IMR-90 (cell line): ENCODE measurements at regions not wholly inside any gene's neighbourhood (a gene's known extent, or its start where the extent isn't known, plus 50 kb on each side); places are given as distances from the start of the nearest gene placed in this dataset.

Source experiments
- ATAC-seq: fragments of 200-7000 bp; cut with Tn5 transposase; 2 replicates; pipeline ENCODE4 v1.9.1; 2020; ENCODE audit warnings: low read depth, mild to moderate bottlenecking, moderate library complexity
- BruUV-seq: library from RNA; stranded (reverse); fragments of 400-500 nt; replicated peaks from 2 replicates; lab custom pipeline; 2021; lab: Mats Ljungman, UMichigan
- CTCF ChIA-PET: fragments of 300-600 bp; formaldehyde crosslinking; extraction: SDS; loops from one replicate; lab custom pipeline; 2021; ENCODE audit warnings: antibody characterized with exemption; lab: Yijun Ruan, JAX
- POLR2A ChIA-PET: fragments of 300-600 bp; sonication (Branson Sonifier 250); formaldehyde crosslinking; loops from one replicate; lab custom pipeline; 2022; ENCODE audit warnings: antibody characterized with exemption; ENCODE audit not compliant: unreplicated experiment; lab: Charles Lee
- DNase-seq: peaks from one replicate; pipeline ENCODE4 v3.0.0; 2013
- H2AFZ ChIP-seq: replicated peaks from 2 replicates; pipeline ENCODE3; 2013; ENCODE audit warnings: low read length, mild to moderate bottlenecking; ENCODE audit not compliant: poor library complexity
- H2AK5ac ChIP-seq: 2 replicates; pipeline ENCODE4 v1.6.1; 2013; ENCODE audit warnings: low read depth, low read length, inconsistent platforms
- H2AK9ac ChIP-seq: replicated peaks from 2 replicates; pipeline ENCODE3; 2013; ENCODE audit warnings: mild to moderate bottlenecking, low read depth, low read length, moderate library complexity; ENCODE audit not compliant: poor library complexity
- H2BK120ac ChIP-seq: 2 replicates; pipeline ENCODE4 v1.6.1; 2013; ENCODE audit warnings: low read depth, low read length, inconsistent platforms
- H2BK15ac ChIP-seq: 3 replicates; pipeline ENCODE4 v1.6.1; 2013; ENCODE audit warnings: low read depth, low read length, inconsistent platforms
- H2BK20ac ChIP-seq: 2 replicates; pipeline ENCODE4 v1.6.1; 2013; ENCODE audit warnings: low read depth, mild to moderate bottlenecking, inconsistent platforms, low read length, moderate library complexity
- H2BK5ac ChIP-seq: 2 replicates; pipeline ENCODE4 v1.6.1; 2013; ENCODE audit warnings: mild to moderate bottlenecking, low read depth, low read length, inconsistent platforms; ENCODE audit not compliant: poor library complexity, severe bottlenecking
- H3K14ac ChIP-seq: replicated peaks from 2 replicates; pipeline ENCODE4 v1.6.1; 2013; ENCODE audit warnings: low read depth, low read length, inconsistent platforms
- H3K18ac ChIP-seq: 2 replicates; pipeline ENCODE4 v1.6.1; 2013; ENCODE audit warnings: low read depth, low read length, control low read depth
- H3K23ac ChIP-seq: 2 replicates; pipeline ENCODE4 v1.6.1; 2013; ENCODE audit warnings: low read depth, low read length, inconsistent platforms
- H3K27ac ChIP-seq: 2 replicates; pipeline ENCODE4 v1.5.1; 2013; ENCODE audit warnings: mild to moderate bottlenecking, control low read depth, low read length; ENCODE audit not compliant: insufficient read depth
- H3K27me3 ChIP-seq: 2 replicates; pipeline ENCODE4 v1.6.1; 2013; ENCODE audit warnings: low read length; ENCODE audit not compliant: control insufficient read depth, insufficient read depth
- H3K36me3 ChIP-seq: 2 replicates; pipeline ENCODE4 v1.6.1; 2013; ENCODE audit warnings: low read length, mixed read lengths; ENCODE audit not compliant: control insufficient read depth, insufficient read depth
- H3K4ac ChIP-seq: 2 replicates; pipeline ENCODE4 v1.6.1; 2013; ENCODE audit warnings: low read depth, low read length, inconsistent platforms
- H3K4me1 ChIP-seq: 2 replicates; pipeline ENCODE4 v1.6.1; 2013; ENCODE audit warnings: low read length, mixed read lengths; ENCODE audit not compliant: control insufficient read depth, insufficient read depth
- H3K4me2 ChIP-seq: 2 replicates; pipeline ENCODE4 v1.6.1; 2013; ENCODE audit warnings: low read depth, mild to moderate bottlenecking, control low read depth, low read length, moderate library complexity
- H3K4me3 ChIP-seq: 2 replicates; pipeline ENCODE4 v1.5.1; 2013; ENCODE audit warnings: low read depth, mild to moderate bottlenecking, control low read depth, low read length, moderate library complexity; ENCODE audit not compliant: insufficient read depth
- H3K56ac ChIP-seq: 2 replicates; pipeline ENCODE4 v1.6.1; 2013; ENCODE audit warnings: low read length, inconsistent platforms; ENCODE audit not compliant: insufficient read depth; ENCODE audit errors: extremely low read depth
- H3K79me1 ChIP-seq, 2 experiments: 2 replicates each; pipeline ENCODE4 v1.6.1; 2013; ENCODE audit warnings: low read length in 2 of 2, inconsistent platforms in 1 of 2, low read depth in 1 of 2
- H3K9ac ChIP-seq: 2 replicates; pipeline ENCODE4 v1.6.1; 2013; ENCODE audit warnings: low read depth, low read length, control low read depth
- H3K9me1 ChIP-seq: 2 replicates; pipeline ENCODE4 v1.6.1; 2013; ENCODE audit warnings: low read length, inconsistent platforms; ENCODE audit not compliant: insufficient read depth
- H3K9me3 ChIP-seq: 2 replicates; pipeline ENCODE4 v1.6.1; 2013; ENCODE audit warnings: low read length; ENCODE audit not compliant: control insufficient read depth, insufficient read depth
- H4K20me1 ChIP-seq: 2 replicates; pipeline ENCODE4 v1.6.1; 2013; ENCODE audit warnings: low read length, inconsistent platforms; ENCODE audit not compliant: insufficient read depth
- H4K5ac ChIP-seq: 2 replicates; pipeline ENCODE4 v1.6.1; 2013; ENCODE audit warnings: mild to moderate bottlenecking, low read depth, low read length, control low read depth
- H4K8ac ChIP-seq, 2 experiments: 2 replicates each; pipeline ENCODE4 v1.6.1; 2013; ENCODE audit warnings: low read depth in 2 of 2, low read length in 2 of 2, control low read depth in 1 of 2, inconsistent platforms in 1 of 2
- H4K91ac ChIP-seq: 2 replicates; pipeline ENCODE4 v1.6.1; 2013; ENCODE audit warnings: low read depth, low read length, inconsistent platforms; ENCODE audit not compliant: insufficient read depth
- BHLHE40 ChIP-seq: fragments of 150-350 bp; IDR thresholded peaks from 2 replicates; pipeline ENCODE4 v1.6.1; 2016; ENCODE audit warnings: mild to moderate bottlenecking, low read depth, low read length
- CEBPB ChIP-seq: IDR thresholded peaks from 2 replicates; pipeline ENCODE4 v1.6.1; 2012; ENCODE audit warnings: low read depth, low read length, improper control_type of control experiment
- CHD1 ChIP-seq: IDR thresholded peaks from 2 replicates; pipeline ENCODE4 v1.6.1; 2012; ENCODE audit warnings: low read depth, low read length, improper control_type of control experiment
- CTCF ChIP-seq: conservative IDR thresholded peaks from 2 replicates; pipeline ENCODE4 v1.5.1; 2012; ENCODE audit warnings: mild to moderate bottlenecking, low read depth, low read length, improper control_type of control experiment
- ELK1 ChIP-seq: fragments of 150-350 bp; IDR thresholded peaks from 2 replicates; pipeline ENCODE4 v1.6.1; 2016; ENCODE audit warnings: low read depth, mild to moderate bottlenecking, low read length, moderate library complexity, borderline replicate concordance
- FOS ChIP-seq: fragments of 150-350 bp; IDR thresholded peaks from 2 replicates; pipeline ENCODE4 v1.6.1; 2016; ENCODE audit warnings: low read depth, low read length
- MAFK ChIP-seq: IDR thresholded peaks from 2 replicates; pipeline ENCODE4 v1.6.1; 2012; ENCODE audit warnings: low read depth, low read length, improper control_type of control experiment
- MAZ ChIP-seq: IDR thresholded peaks from 2 replicates; pipeline ENCODE4 v1.6.1; 2012; ENCODE audit warnings: low read depth, mild to moderate bottlenecking, low read length, improper control_type of control experiment, moderate library complexity, borderline replicate concordance
- MXI1 ChIP-seq: IDR thresholded peaks from 2 replicates; pipeline ENCODE4 v1.6.1; 2012; ENCODE audit warnings: low read depth, mild to moderate bottlenecking, low read length, moderate library complexity, borderline replicate concordance
- NFE2L2 ChIP-seq: fragments of 150-350 bp; IDR thresholded peaks from 2 replicates; pipeline ENCODE4 v1.6.1; 2016; ENCODE audit warnings: low read depth, mild to moderate bottlenecking, low read length
- POLR2A ChIP-seq: IDR thresholded peaks from 2 replicates; pipeline ENCODE4 v1.6.1; 2012; ENCODE audit warnings: mild to moderate bottlenecking, low read depth, low read length
- RAD21 ChIP-seq: IDR thresholded peaks from 2 replicates; pipeline ENCODE4 v1.6.1; 2012; ENCODE audit warnings: low read length, improper control_type of control experiment
- RCOR1 ChIP-seq: IDR thresholded peaks from 2 replicates; pipeline ENCODE4 v1.6.1; 2012; ENCODE audit warnings: mild to moderate bottlenecking, low read length, improper control_type of control experiment; ENCODE audit not compliant: insufficient replicate concordance
- RFX5 ChIP-seq: IDR thresholded peaks from 2 replicates; pipeline ENCODE4 v1.8.0; 2012; ENCODE audit warnings: low read depth, mild to moderate bottlenecking, low read length, moderate library complexity
- SMC3 ChIP-seq: fragments of 150-350 bp; IDR thresholded peaks from 2 replicates; pipeline ENCODE4 v1.6.1; 2016; ENCODE audit warnings: low read depth, mild to moderate bottlenecking, antibody characterized with exemption, low read length, moderate library complexity
- USF2 ChIP-seq: fragments of 150-350 bp; IDR thresholded peaks from 2 replicates; pipeline ENCODE4 v1.6.1; 2017; ENCODE audit warnings: mild to moderate bottlenecking, antibody characterized with exemption, low read length, low read depth
- WGBS, 2 experiments: methylation state at CpG; one replicate each; pipeline versions ENCODE4 v1.1.5 to v1.1.7; 2013; ENCODE audit warnings: missing lambda C conversion rate in 2 of 2; ENCODE audit not compliant: insufficient read length in 1 of 2; ENCODE audit errors: extremely low coverage in 2 of 2; 5-methylcytosine and 5-hydroxymethylcytosine counted together
- dilution Hi-C: fragments of 300-500 bp; cut with HindIII; formaldehyde crosslinking; loops from one replicate; pipeline ENCODE4 v1.14.3; 2018; ENCODE audit warnings: low sequenced_read_pairs; ENCODE audit not compliant: unreplicated experiment
- in situ Hi-C: fragments of 300-500 bp; cut with MboI; formaldehyde crosslinking; loops from 3 replicates; pipeline ENCODE4 v1.14.3; 2019; ENCODE audit warnings: low sequenced_read_pairs, inconsistent platforms, mixed read lengths
- intact Hi-C: fragments of 100-400 bp; cut with micrococcal nuclease; formaldehyde crosslinking; loops from 2 replicates; pipeline ENCODE4 v1.10.0; 2022

- no peak overlapping the region for H2BK120ac ChIP-seq
- in situ Hi-C loops, result no loop called here
- H4K8ac ChIP-seq, result no peak overlapping the region
- DNase-seq (no peak), ATAC-seq (no peak)
- H3K9me3 ChIP-seq, result no peaks in the 10 kb centered on the region
- 75% methylated on average over 3 of the region's 5 CpGs; no CpG with 5 or more reads in 1 of the 2 experiments for WGBS, 2 experiments
- dilution Hi-C loops, result no loop called here
- no TSS peak for BruUV-seq
- H3K36me3 ChIP-seq, result no peaks in the 10 kb centered on the region
- H3K4me2 ChIP-seq, result no peak overlapping the region
- no peaks in the 10 kb centered on the region for H4K20me1 ChIP-seq
- H3K27ac ChIP-seq, result no peak overlapping the region
- CTCF ChIA-PET, result interaction anchor here (0.6 kb wide), 1 partner anchor 233 kb away, joined by 3 read pairs; no protein-coding TSS in a partner anchor
- H3K27me3 ChIP-seq, result no peaks in the 10 kb centered on the region; the same call in 1 of the 2 replicates
- no peak overlapping the region for H2AK9ac ChIP-seq
- no peak overlapping the region for H2AFZ ChIP-seq
- intact Hi-C loops, result loop anchor here (1.0 kb wide), 1 partner anchor 101 kb away; no protein-coding TSS in a partner anchor
- H3K18ac ChIP-seq, result no peak overlapping the region
- H4K5ac ChIP-seq, result no peak overlapping the region
- H2BK20ac ChIP-seq, result no peak overlapping the region
- POLR2A ChIA-PET, result no interaction called here
- no peak overlapping the region for H3K4ac ChIP-seq
- H3K14ac ChIP-seq, result no peak overlapping the region
- no peak for TF ChIP-seq ELK1
- TF ChIP-seq NFE2L2, result no peak
- no peak for TF ChIP-seq POLR2A
- TF ChIP-seq MAZ, result no peak
- TF ChIP-seq MAFK, result no peak
- TF ChIP-seq SMC3, result no peak
- TF ChIP-seq RCOR1, result no peak
- no peak for TF ChIP-seq RFX5
- no peak for TF ChIP-seq RAD21
- TF ChIP-seq BHLHE40, result no peak
- TF ChIP-seq CHD1, result no peak
- TF ChIP-seq CTCF, result no peak
- TF ChIP-seq FOS, result no peak
- TF ChIP-seq MXI1, result no peak
- TF ChIP-seq USF2, result no peak
- no peak for TF ChIP-seq CEBPB
- H3K9me1 ChIP-seq, result no peaks in the 10 kb centered on the region
- H3K23ac ChIP-seq, result no peak overlapping the region
- H3K79me1 ChIP-seq, result no peaks in the 10 kb centered on the region
- no peak overlapping the region for H3K4me3 ChIP-seq
- no peak overlapping the region for H3K56ac ChIP-seq
- no peak overlapping the region for H2BK5ac ChIP-seq
- H2AK5ac ChIP-seq, result no peak overlapping the region
- no peaks in the 10 kb centered on the region for H3K4me1 ChIP-seq
- no peak overlapping the region for H2BK15ac ChIP-seq
- H3K9ac ChIP-seq, result no peak overlapping the region
- H4K91ac ChIP-seq, result no peak overlapping the region
Measured at GRCh38 chr5:167796672-167797071, 494.8 kb upstream of the WWC1 start.
